Endothelial cell of umbilical vein (primary cell): ENCODE measurements at regions not wholly inside any gene's neighbourhood (a gene's known extent, or its start where the extent isn't known, plus 50 kb on each side); places are given as distances from the start of the nearest gene placed in this dataset.

ENCODE experiments used
- CTCF ChIP-seq, 2 donors: IDR thresholded peaks; 1 replicate in 1 of 2; 2 replicates in 1 of 2; pipeline ENCODE4 v1.5.1; 2011; ENCODE audit warnings: low read length in 2 of 2, mild to moderate bottlenecking in 2 of 2, moderate library complexity in 2 of 2, control low read depth in 1 of 2, inconsistent platforms in 1 of 2, low read depth in 1 of 2; ENCODE audit not compliant: insufficient read depth in 1 of 2; ENCODE audit errors: extremely low read depth in 1 of 2
- EZH2 ChIP-seq: IDR thresholded peaks from 2 replicates; pipeline ENCODE4 v1.6.1; 2012; ENCODE audit warnings: borderline replicate concordance, low read depth, mild to moderate bottlenecking, moderate library complexity, low read length, inconsistent platforms; ENCODE audit not compliant: severe bottlenecking
- FOS ChIP-seq: IDR thresholded peaks from 2 replicates; pipeline ENCODE4 v1.6.1; 2011; ENCODE audit warnings: mild to moderate bottlenecking, low read length, moderate library complexity, borderline replicate concordance; ENCODE audit not compliant: insufficient read depth
- GATA2 ChIP-seq: IDR thresholded peaks from 2 replicates; pipeline ENCODE4 v1.7.0; 2011; ENCODE audit warnings: low read depth, mild to moderate bottlenecking, moderate library complexity, mixed read lengths, low read length; ENCODE audit not compliant: insufficient read length, insufficient read depth
- JUN ChIP-seq: IDR thresholded peaks from 2 replicates; pipeline ENCODE4 v1.6.1; 2011; ENCODE audit warnings: borderline replicate concordance, low read depth; ENCODE audit not compliant: insufficient read length, insufficient read depth
- MAX ChIP-seq: IDR thresholded peaks from 2 replicates; pipeline ENCODE4 v1.6.1; 2011; ENCODE audit not compliant: insufficient read depth, insufficient read length
- MYC ChIP-seq: IDR thresholded peaks from one replicate; pipeline ENCODE4 v1.6.1; 2011; ENCODE audit warnings: mild to moderate bottlenecking, low read depth, low read length
- POLR2A ChIP-seq: IDR thresholded peaks from 2 replicates; pipeline ENCODE4 v1.6.1; 2012; ENCODE audit warnings: low read depth, mild to moderate bottlenecking, control low read depth, low read length
- POLR2AphosphoS5 ChIP-seq: IDR thresholded peaks from 2 replicates; pipeline ENCODE4 v1.6.1; 2012; ENCODE audit warnings: low read depth, mild to moderate bottlenecking, control low read depth, low read length, moderate library complexity; ENCODE audit not compliant: insufficient read depth

- TF ChIP-seq POLR2AphosphoS5 (no peak), CTCF (IDR thresholded peaks at IDR 0.05; ENCODE audit: extremely low read depth in 1 of 2, insufficient read depth in 1 of 2, low read depth in 1 of 2, low read length in 2 of 2) (no peak), POLR2A (no peak), JUN (no peak), EZH2 (no peak), MYC (no peak), MAX (no peak), FOS (no peak), GATA2 (no peak)
These were observed 160.3 kb downstream of the SNX10 start for GRCh38 chr7:26451997-26452396.
